ENCODE measurements at regions not wholly inside any gene's neighbourhood (a gene's known extent, or its start where the extent isn't known, plus 50 kb on each side); places are given as distances from the start of the nearest gene placed in this dataset.
"Not testable (repeated sequence)": the region's sequence is repeated elsewhere in the genome, so short reads cannot be mapped to it uniquely, and the experiment has no call there.

DNA sequence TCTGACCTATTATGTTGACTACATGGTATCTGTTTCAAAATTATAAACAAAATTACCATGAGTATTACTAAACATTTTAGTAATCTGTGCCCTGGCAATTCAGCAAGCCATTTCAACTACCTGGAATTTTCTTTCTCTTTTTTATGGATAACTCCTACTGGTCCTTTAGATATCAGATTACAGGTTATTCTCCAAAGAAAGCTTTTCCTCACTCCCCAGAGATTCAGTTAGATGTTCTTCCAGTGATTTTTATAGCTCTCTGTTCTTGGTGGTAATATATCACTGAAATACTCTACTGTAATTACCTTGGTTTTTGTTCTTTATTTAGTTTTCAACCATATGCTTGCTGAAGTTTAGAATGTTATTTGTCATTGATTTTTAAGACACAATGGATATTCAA is 930.2 kb upstream of the FOXG1 start:
- no peak for DNase-seq (ENCODE audit: low read depth, low spot score)
- Histone ChIP-seq H3K9ac (ENCODE audit: insufficient read length, low read depth) (no peak overlapping the region), H3K4me1 (ENCODE audit: insufficient read depth, insufficient read length) (no peaks in the 10 kb centered on the region), H3K36me3 (ENCODE audit: insufficient read depth, insufficient read length, low read length) (no peaks in the 10 kb centered on the region), H3K27me3 (ENCODE audit: insufficient read depth, insufficient read length) (no peaks in the 10 kb centered on the region), H3K4me3 (ENCODE audit: insufficient read length, low read depth) (no peak overlapping the region), H3K9me3 (ENCODE audit: insufficient read depth, low read length) (no peaks in the 10 kb centered on the region)
- TF ChIP-seq SUZ12 (IDR thresholded peaks at IDR 0.05; ENCODE audit: extremely low read depth, insufficient read depth, insufficient read length) (no peak), ZNF274 (IDR thresholded peaks at IDR 0.05; ENCODE audit: low read depth, low read length) (no peak), YY1 (IDR thresholded peaks at IDR 0.05; ENCODE audit: insufficient read depth, insufficient read length) (no peak)

DNA sequence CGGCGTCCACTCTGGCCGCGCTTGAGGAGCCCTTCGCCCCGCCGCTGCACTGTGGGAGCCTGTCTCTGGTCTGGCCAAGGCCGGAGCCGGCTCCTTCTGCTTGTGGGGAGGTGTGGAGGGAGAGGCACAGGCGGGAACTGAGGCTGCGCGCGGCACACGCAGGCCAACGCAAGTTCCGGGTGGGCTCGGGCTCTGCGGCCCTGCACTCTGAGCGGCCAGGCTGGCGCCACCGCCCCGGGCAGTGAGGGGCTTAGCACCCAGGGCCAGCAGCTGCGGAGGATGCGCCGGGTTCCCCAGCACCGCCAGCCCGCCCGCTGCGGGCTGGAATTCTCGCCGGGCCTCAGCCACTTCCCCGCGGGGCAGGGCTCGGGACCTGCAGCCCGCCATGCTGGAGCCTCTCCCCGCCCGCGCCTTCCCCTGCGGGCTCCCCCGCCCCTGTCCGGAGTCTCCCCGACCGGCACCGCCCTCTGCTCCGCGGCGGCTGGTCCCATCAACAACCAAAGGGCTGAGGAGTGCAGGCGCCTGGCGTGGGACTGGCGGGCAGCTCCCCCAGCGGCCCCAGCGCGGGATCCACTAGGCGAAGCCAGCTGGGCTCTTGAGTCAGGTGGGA is 921.2 kb upstream of the FOXG1 start:
- H3K9ac ChIP-seq (ENCODE audit: insufficient read length, low read depth), result no peak overlapping the region
- no peaks in the 10 kb centered on the region for H3K4me1 ChIP-seq (ENCODE audit: insufficient read depth, insufficient read length)
- no peaks in the 10 kb centered on the region for H3K36me3 ChIP-seq (ENCODE audit: insufficient read depth, insufficient read length, low read length)
- H3K9me3 ChIP-seq (ENCODE audit: insufficient read depth, low read length), result no peaks in the 10 kb centered on the region
- H3K4me3 ChIP-seq (ENCODE audit: insufficient read length, low read depth), result no peak overlapping the region
- TF ChIP-seq YY1 (IDR thresholded peaks at IDR 0.05; ENCODE audit: insufficient read depth, insufficient read length), result no peak
- no peak for TF ChIP-seq SUZ12 (IDR thresholded peaks at IDR 0.05; ENCODE audit: extremely low read depth, insufficient read depth, insufficient read length)
- no peak for TF ChIP-seq ZNF274 (IDR thresholded peaks at IDR 0.05; ENCODE audit: low read depth, low read length)
- DNase-seq (ENCODE audit: low read depth, low spot score), result no peak
- H3K27me3 ChIP-seq (ENCODE audit: insufficient read depth, insufficient read length), result no peaks in the 10 kb centered on the region

DNA sequence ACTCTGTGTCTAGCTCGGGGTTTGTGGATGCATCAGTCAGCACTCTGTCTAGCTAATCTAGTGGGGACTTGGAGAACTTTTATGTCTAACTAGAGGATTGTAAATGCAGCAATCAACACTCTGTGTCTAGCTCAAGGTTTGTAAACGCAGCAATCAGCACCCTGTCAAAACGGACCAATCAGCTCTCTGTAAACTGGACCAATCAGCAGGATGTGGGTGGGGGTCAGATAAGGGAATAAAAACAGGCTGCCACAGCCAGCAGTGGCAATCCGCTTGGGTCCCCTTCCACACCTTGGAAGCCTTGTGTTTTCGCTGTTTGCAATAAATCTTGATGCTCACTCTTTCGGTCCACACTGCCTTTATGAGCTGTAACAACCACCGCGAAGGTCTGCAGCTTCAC is 920.7 kb upstream of the FOXG1 start:
- H3K36me3 ChIP-seq (ENCODE audit: insufficient read depth, insufficient read length, low read length), result no peaks in the 10 kb centered on the region
- TF ChIP-seq ZNF274 (IDR thresholded peaks at IDR 0.05; ENCODE audit: low read depth, low read length) (no peak), SUZ12 (IDR thresholded peaks at IDR 0.05; ENCODE audit: extremely low read depth, insufficient read depth, insufficient read length) (no peak), YY1 (IDR thresholded peaks at IDR 0.05; ENCODE audit: insufficient read depth, insufficient read length) (no peak)
- H3K9ac ChIP-seq (ENCODE audit: insufficient read length, low read depth), result no peak overlapping the region
- no peaks in the 10 kb centered on the region for H3K27me3 ChIP-seq (ENCODE audit: insufficient read depth, insufficient read length)
- DNase-seq (ENCODE audit: low read depth, low spot score), result no peak
- H3K4me3 ChIP-seq (ENCODE audit: insufficient read length, low read depth), result no peak overlapping the region
- no peaks in the 10 kb centered on the region for H3K9me3 ChIP-seq (ENCODE audit: insufficient read depth, low read length)
- H3K4me1 ChIP-seq (ENCODE audit: insufficient read depth, insufficient read length), result no peaks in the 10 kb centered on the region

DNA sequence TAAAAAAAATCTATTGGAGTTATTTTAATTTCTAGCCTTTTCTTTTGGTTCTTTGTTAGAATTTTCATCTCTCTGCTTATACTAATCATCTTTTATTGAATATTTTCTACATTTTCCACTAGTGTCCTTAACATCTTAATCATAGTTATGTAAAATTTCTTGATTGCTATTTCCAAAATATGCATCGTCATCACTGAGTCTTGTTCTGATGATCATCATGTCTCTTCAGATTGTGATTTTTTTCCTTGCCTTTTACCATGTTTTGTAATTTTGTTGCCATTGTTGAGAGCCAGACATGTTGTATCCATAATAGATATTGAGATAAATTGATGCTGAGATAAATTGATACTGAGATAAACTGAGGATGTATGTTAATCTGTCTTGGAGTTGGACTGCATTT is 919.1 kb upstream of the FOXG1 start:
- H3K9ac ChIP-seq (ENCODE audit: insufficient read length, low read depth); H3K27me3 ChIP-seq (ENCODE audit: insufficient read depth, insufficient read length); H3K4me3 ChIP-seq (ENCODE audit: insufficient read length, low read depth); H3K9me3 ChIP-seq (ENCODE audit: insufficient read depth, low read length); H3K36me3 ChIP-seq (ENCODE audit: insufficient read depth, insufficient read length, low read length); DNase-seq (ENCODE audit: low read depth, low spot score); H3K4me1 ChIP-seq (ENCODE audit: insufficient read depth, insufficient read length): not testable (repeated sequence)

DNA sequence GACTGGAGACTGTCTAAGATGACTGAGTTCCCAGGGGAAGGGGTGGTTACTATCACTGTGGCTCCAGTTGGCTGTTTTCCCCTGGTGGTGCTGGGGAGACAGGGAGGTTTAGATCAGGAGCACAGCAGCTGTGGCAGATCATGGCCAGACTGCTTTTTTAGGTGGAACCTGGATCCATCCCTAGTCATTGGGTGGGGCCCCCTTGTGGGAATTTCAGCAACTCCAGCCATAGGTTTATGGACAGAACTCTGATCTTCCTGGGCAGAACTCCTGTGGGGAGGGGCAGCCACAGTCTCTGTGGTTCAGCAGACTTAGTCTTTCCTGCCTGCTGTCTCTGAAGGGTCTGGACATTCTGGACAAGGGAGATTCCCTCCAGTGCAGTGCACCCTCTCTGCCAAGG is 917.4 kb upstream of the FOXG1 start:
- H3K4me3 ChIP-seq (ENCODE audit: insufficient read length, low read depth); H3K9me3 ChIP-seq (ENCODE audit: insufficient read depth, low read length); DNase-seq (ENCODE audit: low read depth, low spot score); H3K9ac ChIP-seq (ENCODE audit: insufficient read length, low read depth); H3K36me3 ChIP-seq (ENCODE audit: insufficient read depth, insufficient read length, low read length); H3K27me3 ChIP-seq (ENCODE audit: insufficient read depth, insufficient read length); H3K4me1 ChIP-seq (ENCODE audit: insufficient read depth, insufficient read length): not testable (repeated sequence)

DNA sequence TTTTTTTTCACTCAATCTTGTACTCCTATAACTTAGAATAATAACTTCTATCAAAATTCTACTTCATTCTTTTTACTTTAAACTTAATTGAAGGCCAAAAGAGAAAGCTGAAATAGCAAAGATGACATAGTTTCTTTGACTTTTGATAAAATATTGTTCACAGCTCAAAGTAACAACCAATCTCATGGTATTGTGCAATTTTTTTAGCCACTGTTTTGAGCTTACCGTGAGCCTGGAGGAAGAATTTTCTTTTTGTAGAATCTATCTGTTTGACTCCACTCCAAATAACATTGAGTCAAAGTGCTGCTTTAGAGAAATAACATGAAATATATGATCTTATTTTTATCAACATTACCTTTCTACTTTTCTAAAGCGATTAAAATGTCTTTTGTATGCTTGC is 903.9 kb upstream of the FOXG1 start:
- Histone ChIP-seq H3K4me1 (ENCODE audit: insufficient read depth, insufficient read length) (no peaks in the 10 kb centered on the region), H3K4me3 (ENCODE audit: insufficient read length, low read depth) (no peak overlapping the region), H3K27me3 (ENCODE audit: insufficient read depth, insufficient read length) (no peaks in the 10 kb centered on the region), H3K9ac (ENCODE audit: insufficient read length, low read depth) (no peak overlapping the region), H3K36me3 (ENCODE audit: insufficient read depth, insufficient read length, low read length) (no peaks in the 10 kb centered on the region), H3K9me3 (ENCODE audit: insufficient read depth, low read length) (no peaks in the 10 kb centered on the region)
- DNase-seq (ENCODE audit: low read depth, low spot score), result no peak
- TF ChIP-seq YY1 (IDR thresholded peaks at IDR 0.05; ENCODE audit: insufficient read depth, insufficient read length), result no peak

DNA sequence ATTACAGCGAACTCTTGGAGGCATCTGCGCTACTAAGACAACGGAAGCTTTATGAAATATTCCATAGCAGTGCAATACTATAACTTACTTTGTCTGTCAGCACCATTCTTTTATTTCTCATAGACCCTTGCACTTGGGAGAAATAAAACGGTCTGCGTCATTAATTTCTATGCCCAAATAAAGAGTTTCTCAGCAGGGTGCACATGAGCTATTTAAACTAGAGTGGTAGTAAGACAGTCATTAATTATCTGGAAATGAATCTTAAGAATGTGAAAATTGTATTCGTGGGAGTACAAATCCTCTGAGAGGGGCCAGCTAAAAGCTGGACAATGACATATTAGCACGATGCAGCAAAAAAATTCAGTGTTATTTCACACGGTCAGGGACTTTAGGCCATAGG is 903.4 kb upstream of the FOXG1 start:
- H3K9ac ChIP-seq (ENCODE audit: insufficient read length, low read depth), result no peak overlapping the region
- no peaks in the 10 kb centered on the region for H3K36me3 ChIP-seq (ENCODE audit: insufficient read depth, insufficient read length, low read length)
- H3K4me1 ChIP-seq (ENCODE audit: insufficient read depth, insufficient read length), result no peaks in the 10 kb centered on the region
- H3K4me3 ChIP-seq (ENCODE audit: insufficient read length, low read depth), result no peak overlapping the region
- H3K9me3 ChIP-seq (ENCODE audit: insufficient read depth, low read length), result no peaks in the 10 kb centered on the region
- H3K27me3 ChIP-seq (ENCODE audit: insufficient read depth, insufficient read length), result no peaks in the 10 kb centered on the region
- TF ChIP-seq ZNF274 (IDR thresholded peaks at IDR 0.05; ENCODE audit: low read depth, low read length), result no peak
- no peak for TF ChIP-seq YY1 (IDR thresholded peaks at IDR 0.05; ENCODE audit: insufficient read depth, insufficient read length)
- DNase-seq (ENCODE audit: low read depth, low spot score), result no peak

DNA sequence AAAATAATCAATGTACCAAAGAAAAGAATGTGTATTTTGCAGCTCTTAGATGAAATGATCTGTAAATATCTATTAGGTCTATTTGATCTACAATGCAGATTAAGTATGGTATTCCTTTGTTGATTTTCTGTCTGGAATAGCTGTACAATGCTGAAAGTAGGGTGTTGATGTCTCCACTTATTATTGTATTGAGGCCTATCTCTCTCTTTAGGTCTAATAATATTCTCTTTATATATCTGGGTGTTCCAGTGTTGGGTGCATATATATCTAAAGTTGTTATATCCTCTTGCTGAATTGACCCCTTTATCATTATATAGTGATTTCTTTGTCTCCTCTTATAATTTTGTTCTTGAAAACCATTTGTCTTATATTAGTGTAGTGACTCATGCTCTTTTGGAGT is 885.5 kb upstream of the FOXG1 start:
- Histone ChIP-seq H3K27me3 (ENCODE audit: insufficient read depth, insufficient read length) (no peaks in the 10 kb centered on the region), H3K36me3 (ENCODE audit: insufficient read depth, insufficient read length, low read length) (no peaks in the 10 kb centered on the region), H3K9me3 (ENCODE audit: insufficient read depth, low read length) (no peaks in the 10 kb centered on the region), H3K4me3 (ENCODE audit: insufficient read length, low read depth) (no peak overlapping the region), H3K4me1 (ENCODE audit: insufficient read depth, insufficient read length) (no peaks in the 10 kb centered on the region), H3K9ac (ENCODE audit: insufficient read length, low read depth) (no peak overlapping the region)
- DNase-seq (ENCODE audit: low read depth, low spot score), result no peak
- no peak for TF ChIP-seq ZNF274 (IDR thresholded peaks at IDR 0.05; ENCODE audit: low read depth, low read length)
